WERI-Rb-1 (cell line): ENCODE measurements at regions not wholly inside any gene's neighbourhood (a gene's known extent, or its start where the extent isn't known, plus 50 kb on each side); places are given as distances from the start of the nearest gene placed in this dataset.
"Not testable (repeated sequence)": the region's sequence is repeated elsewhere in the genome, so short reads cannot be mapped to it uniquely, and the experiment has no call there.

Experiments used
- DNase-seq: peaks from one replicate; pipeline ENCODE4 v3.0.0-alpha.2; 2020
- H3K27ac ChIP-seq: fragments of 250-450 bp; sonication (Bioruptor Pico); 2 replicates; pipeline ENCODE4 v1.5.1; 2020; ENCODE audit warnings: mild to moderate bottlenecking, moderate library complexity
- H3K27me3 ChIP-seq: fragments of 250-450 bp; sonication (Bioruptor Pico); 2 replicates; pipeline ENCODE4 v1.5.1; 2021; ENCODE audit warnings: mild to moderate bottlenecking, low read depth, moderate library complexity; ENCODE audit not compliant: insufficient read depth, severe bottlenecking
- H3K36me3 ChIP-seq: fragments of 250-450 bp; sonication (Bioruptor Pico); 2 replicates; pipeline ENCODE4 v1.5.1; 2020; ENCODE audit warnings: mild to moderate bottlenecking, moderate library complexity
- H3K4me3 ChIP-seq: 2 replicates; pipeline ENCODE4 v1.5.1; 2011; ENCODE audit warnings: low read depth, mild to moderate bottlenecking, control low read depth, low read length
- H3K9me3 ChIP-seq: fragments of 250-450 bp; sonication (Bioruptor Pico); 2 replicates; pipeline ENCODE4 v1.5.1; 2021; ENCODE audit warnings: mild to moderate bottlenecking, moderate library complexity; ENCODE audit not compliant: severe bottlenecking
- TF ChIP-seq, protein P1 (sequence below): IDR thresholded peaks from 2 replicates; pipeline ENCODE4 v1.5.1; 2011; ENCODE audit warnings: low read depth, mild to moderate bottlenecking, control low read depth, inconsistent platforms, low read length

DNA sequence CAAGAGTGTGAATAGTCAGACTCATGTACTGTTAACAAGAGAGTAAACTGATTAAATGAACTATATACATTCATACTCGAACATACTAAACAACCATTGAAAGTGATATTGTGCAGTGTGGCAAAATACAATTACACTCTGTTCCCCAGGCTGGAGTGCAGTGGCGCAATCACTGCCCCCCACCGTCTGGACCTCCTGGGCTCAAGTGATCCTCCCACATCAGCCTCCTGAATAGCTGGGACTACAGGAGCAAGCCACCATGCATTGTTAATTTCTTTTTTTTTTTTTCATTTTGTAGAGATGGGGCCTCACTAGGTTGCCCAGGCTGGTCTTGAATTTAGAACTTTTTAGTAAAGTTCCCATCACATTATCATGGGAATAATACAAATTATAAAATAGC, 77.3 kb upstream of the LSM14A start:
- TF ChIP-seq, protein P1, sequence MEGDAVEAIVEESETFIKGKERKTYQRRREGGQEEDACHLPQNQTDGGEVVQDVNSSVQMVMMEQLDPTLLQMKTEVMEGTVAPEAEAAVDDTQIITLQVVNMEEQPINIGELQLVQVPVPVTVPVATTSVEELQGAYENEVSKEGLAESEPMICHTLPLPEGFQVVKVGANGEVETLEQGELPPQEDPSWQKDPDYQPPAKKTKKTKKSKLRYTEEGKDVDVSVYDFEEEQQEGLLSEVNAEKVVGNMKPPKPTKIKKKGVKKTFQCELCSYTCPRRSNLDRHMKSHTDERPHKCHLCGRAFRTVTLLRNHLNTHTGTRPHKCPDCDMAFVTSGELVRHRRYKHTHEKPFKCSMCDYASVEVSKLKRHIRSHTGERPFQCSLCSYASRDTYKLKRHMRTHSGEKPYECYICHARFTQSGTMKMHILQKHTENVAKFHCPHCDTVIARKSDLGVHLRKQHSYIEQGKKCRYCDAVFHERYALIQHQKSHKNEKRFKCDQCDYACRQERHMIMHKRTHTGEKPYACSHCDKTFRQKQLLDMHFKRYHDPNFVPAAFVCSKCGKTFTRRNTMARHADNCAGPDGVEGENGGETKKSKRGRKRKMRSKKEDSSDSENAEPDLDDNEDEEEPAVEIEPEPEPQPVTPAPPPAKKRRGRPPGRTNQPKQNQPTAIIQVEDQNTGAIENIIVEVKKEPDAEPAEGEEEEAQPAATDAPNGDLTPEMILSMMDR, result no peak
- Histone ChIP-seq H3K36me3 (no peaks in the 10 kb centered on the region), H3K4me3 (no peak overlapping the region), H3K9me3 (no peaks in the 10 kb centered on the region), H3K27ac (no peak overlapping the region), H3K27me3 (no peaks in the 10 kb centered on the region)
- no peak for DNase-seq

DNA sequence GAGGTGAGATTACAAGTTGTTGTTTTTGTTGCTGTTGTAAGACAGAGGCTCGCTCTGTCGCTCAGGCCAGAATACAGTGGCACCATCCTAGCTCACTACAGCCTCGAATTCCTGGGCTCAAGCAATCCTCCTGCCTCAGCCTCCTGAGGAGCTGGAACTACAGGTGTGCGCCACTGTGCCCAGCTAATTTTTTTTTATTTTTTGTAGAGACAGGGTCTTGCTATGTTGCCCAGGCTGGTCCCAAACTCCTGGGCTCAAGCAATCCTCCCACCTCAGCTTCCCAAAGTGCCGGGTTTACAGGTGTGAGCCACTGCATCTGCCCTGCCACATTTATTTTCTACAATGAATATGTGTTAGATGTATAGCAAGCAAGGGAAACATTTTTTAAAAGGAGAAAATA, 76.9 kb upstream of the LSM14A start:
- DNase-seq, H3K36me3 ChIP-seq, H3K27ac ChIP-seq, H3K27me3 ChIP-seq, H3K9me3 ChIP-seq, H3K4me3 ChIP-seq: not testable (repeated sequence)

DNA sequence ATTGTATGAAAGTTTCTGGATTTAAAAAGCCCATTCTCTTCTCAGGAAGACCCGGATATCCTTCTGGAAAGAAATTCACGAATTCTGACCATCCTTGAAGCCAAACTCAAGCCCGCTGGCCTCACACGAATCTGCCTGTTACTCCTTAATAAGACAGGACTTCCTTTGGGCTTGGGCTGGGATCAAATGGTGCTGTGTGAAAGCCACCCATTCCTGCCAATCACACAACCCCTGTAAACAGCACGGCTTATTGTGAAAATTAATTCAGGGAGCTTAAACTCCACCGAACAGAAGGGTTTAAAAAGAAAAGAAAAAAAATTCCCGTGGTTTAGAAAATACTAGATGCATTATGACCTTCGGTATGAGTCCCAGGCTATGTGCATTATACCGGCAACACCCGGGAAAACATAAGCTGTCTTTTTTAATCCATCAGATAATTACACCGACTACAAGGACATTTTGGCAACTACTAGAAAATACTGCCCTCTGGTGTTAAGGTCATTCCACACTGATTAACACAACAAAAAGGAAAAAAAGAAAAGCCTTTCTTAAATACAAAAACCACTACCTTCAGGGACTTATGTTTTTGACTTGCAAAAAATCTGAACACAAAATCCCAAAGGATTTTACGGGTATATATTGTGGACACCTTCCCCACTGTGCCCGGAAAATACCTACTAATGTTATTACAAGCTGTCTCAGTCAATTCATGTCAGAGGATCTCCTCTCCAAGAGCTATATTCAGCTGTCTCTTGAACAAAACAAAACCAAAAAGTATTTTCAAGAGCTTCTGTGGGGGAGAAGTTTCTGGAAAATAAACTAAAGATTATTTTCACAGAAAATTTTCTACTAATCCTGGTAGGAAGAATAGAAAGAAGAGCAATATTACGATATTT, 76.0 kb upstream of the LSM14A start:
- TF ChIP-seq, protein P1, result peak; percentile 35; the same call in 1 of the 2 replicates
- Histone ChIP-seq H3K27me3 (no peaks in the 10 kb centered on the region), H3K4me3 (peak overlapping the region; percentile 43), H3K36me3 (no peaks in the 10 kb centered on the region), H3K27ac (peak overlapping the region; percentile 47), H3K9me3 (no peaks in the 10 kb centered on the region)
- peak; percentile 34 for DNase-seq

DNA sequence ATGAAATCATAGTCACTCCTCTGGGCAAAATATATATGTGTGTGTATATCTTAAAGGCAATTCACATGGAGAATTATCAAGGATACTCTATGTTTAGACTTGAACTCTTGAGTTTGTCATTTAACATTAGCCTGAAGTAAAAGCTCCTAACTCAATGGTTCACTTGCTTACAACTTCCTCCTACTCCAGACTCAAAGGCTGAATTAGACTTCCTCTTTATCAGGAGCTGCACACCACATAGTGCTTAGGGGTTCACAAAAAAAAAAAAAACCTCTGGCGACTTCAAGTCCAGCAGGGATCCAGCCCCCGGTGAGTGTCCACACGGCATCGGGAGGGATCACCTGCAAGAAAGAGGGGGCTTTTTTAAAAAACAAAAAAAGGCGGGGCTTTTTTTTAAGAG, 68.2 kb upstream of the LSM14A start:
- H3K36me3 ChIP-seq, result no peaks in the 10 kb centered on the region
- TF ChIP-seq, protein P1, result no peak
- no peak for DNase-seq

DNA sequence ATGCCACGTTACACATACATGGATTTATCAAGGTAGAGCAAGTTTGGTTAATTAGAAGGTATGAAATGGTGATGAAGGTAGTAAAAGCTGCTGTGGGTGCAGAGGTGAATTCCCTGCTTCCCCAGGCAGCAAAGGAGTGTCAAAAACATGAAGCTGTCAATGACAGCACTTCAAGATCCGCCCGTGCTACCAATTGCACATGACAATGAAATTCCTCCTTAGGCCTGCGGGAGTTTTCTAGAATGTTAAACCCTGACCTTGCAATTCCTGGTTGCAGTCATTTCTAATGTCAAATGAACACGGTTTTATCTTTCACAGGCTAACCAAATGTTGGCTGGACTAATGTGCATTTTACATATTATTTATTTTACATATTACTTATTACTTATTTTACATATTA, 67.7 kb upstream of the LSM14A start:
- TF ChIP-seq, protein P1, result no peak
- H3K27ac ChIP-seq, result no peak overlapping the region
- DNase-seq, result no peak
- no peak overlapping the region for H3K4me3 ChIP-seq
- H3K9me3 ChIP-seq, result no peaks in the 10 kb centered on the region
- no peaks in the 10 kb centered on the region for H3K36me3 ChIP-seq
- H3K27me3 ChIP-seq, result no peaks in the 10 kb centered on the region

More for the DNA sequence above, 68.2 kb upstream of the LSM14A start:
- Histone ChIP-seq H3K27ac (no peak overlapping the region), H3K4me3 (no peak overlapping the region), H3K27me3 (no peaks in the 10 kb centered on the region), H3K9me3 (no peaks in the 10 kb centered on the region)

DNA sequence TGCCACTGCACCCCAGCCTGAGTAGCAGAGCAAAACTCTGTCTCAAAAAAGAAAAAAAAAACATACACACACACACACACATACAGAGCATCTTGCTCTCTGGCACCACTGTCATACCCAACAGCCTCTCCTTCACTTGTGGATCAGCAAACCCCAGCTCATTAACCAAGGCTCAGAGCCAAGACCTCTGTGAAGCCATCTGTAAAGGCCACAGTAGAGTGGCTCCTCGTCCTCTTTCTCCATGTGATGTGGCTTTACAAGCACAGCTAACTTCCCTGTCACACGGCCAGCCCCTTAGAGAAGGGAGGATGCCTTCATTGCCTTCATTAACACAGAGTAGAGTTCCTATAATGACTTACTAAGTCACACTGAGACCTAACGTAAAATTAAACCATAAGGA, 62.7 kb upstream of the LSM14A start:
- Histone ChIP-seq H3K4me3 (no peak overlapping the region), H3K27ac (no peak overlapping the region), H3K27me3 (no peaks in the 10 kb centered on the region), H3K36me3 (no peaks in the 10 kb centered on the region), H3K9me3 (no peaks in the 10 kb centered on the region)
- DNase-seq, result no peak
- TF ChIP-seq, protein P1, result no peak
